SU-DHL-6 (cell line): ENCODE measurements at regions not wholly inside any gene's neighbourhood (a gene's known extent, or its start where the extent isn't known, plus 50 kb on each side); places are given as distances from the start of the nearest gene placed in this dataset.
"Not testable (repeated sequence)": the region's sequence is repeated elsewhere in the genome, so short reads cannot be mapped to it uniquely, and the experiment has no call there.

ENCODE experiments used
- H2AFZ ChIP-seq: fragments of 200-600 bp; sonication (generic); 2 replicates; pipeline ENCODE4 v1.6.1; 2014; ENCODE audit warnings: low read depth, mild to moderate bottlenecking, moderate library complexity, mixed read lengths, antibody characterized with exemption, low read length; ENCODE audit not compliant: severe bottlenecking
- H3F3A ChIP-seq: fragments of 200-600 bp; shearing (Covaris generic); 2 replicates; pipeline ENCODE4 v1.6.0; 2016; ENCODE audit warnings: antibody characterized with exemption, mild to moderate bottlenecking; ENCODE audit not compliant: insufficient read depth
- H3K27ac ChIP-seq: fragments of 200-600 bp; sonication (generic); 2 replicates; pipeline ENCODE4 v1.5.1; 2016; ENCODE audit warnings: low read depth, mild to moderate bottlenecking, low read length, moderate library complexity, mixed read lengths
- H3K27me3 ChIP-seq: fragments of 200-600 bp; sonication (generic), shearing (Covaris generic); 2 replicates; pipeline ENCODE4 v1.6.0; 2014; ENCODE audit warnings: mild to moderate bottlenecking, low read length
- H3K36me3 ChIP-seq: fragments of 200-600 bp; sonication (generic); 2 replicates; pipeline ENCODE4 v1.6.1; 2014; ENCODE audit warnings: mild to moderate bottlenecking, low read length, mixed read lengths
- H3K4me2 ChIP-seq: fragments of 300-600, 200-600 bp; shearing (Covaris generic), sonication (generic); 2 replicates; pipeline ENCODE4 v1.6.0; 2014; ENCODE audit warnings: low read length, low read depth, mild to moderate bottlenecking; ENCODE audit not compliant: poor library complexity, severe bottlenecking
- H3K4me3 ChIP-seq: fragments of 200-600 bp; sonication (generic); 2 replicates; pipeline ENCODE4 v1.5.1; 2014; ENCODE audit warnings: antibody characterized with exemption, low read length, mild to moderate bottlenecking, mixed read lengths; ENCODE audit not compliant: insufficient read depth, poor library complexity, severe bottlenecking
- H3K79me2 ChIP-seq: fragments of 200-600 bp; sonication (generic); 2 replicates; pipeline ENCODE4 v1.6.1; 2014; ENCODE audit warnings: mild to moderate bottlenecking, low read length, moderate library complexity; ENCODE audit not compliant: insufficient read depth
- H3K9ac ChIP-seq: fragments of 200-600 bp; sonication (generic); 2 replicates; pipeline ENCODE4 v1.7.0; 2014; ENCODE audit warnings: mild to moderate bottlenecking, low read length
- H3K9me2 ChIP-seq: fragments of 200-600 bp; sonication (generic); replicated peaks from 2 replicates; pipeline ENCODE4 v1.6.1; 2014; ENCODE audit warnings: low read length; ENCODE audit not compliant: insufficient read depth
- H3K9me3 ChIP-seq: fragments of 200-600 bp; sonication (generic); 2 replicates; pipeline ENCODE4 v1.6.1; 2014; ENCODE audit warnings: low read length, mixed read lengths; ENCODE audit not compliant: insufficient read depth
- H4K20me1 ChIP-seq: fragments of 200-600 bp; sonication (generic); 2 replicates; pipeline ENCODE4 v1.6.1; 2014; ENCODE audit warnings: low read depth, mild to moderate bottlenecking, antibody characterized with exemption, low read length, moderate library complexity, mixed read lengths
- CTCF ChIP-seq: fragments of 200-600 bp; sonication (generic); IDR thresholded peaks from one replicate; pipeline ENCODE4 v1.5.1; 2017; ENCODE audit warnings: antibody characterized with exemption, mild to moderate bottlenecking, low read length, moderate library complexity; ENCODE audit not compliant: insufficient read depth, poor library complexity, severe bottlenecking
- EZH2phosphoT487 ChIP-seq: fragments of 200-600 bp; sonication (generic), shearing (Covaris generic); conservative IDR thresholded peaks from 2 replicates; pipeline ENCODE4 v1.6.1; 2018; ENCODE audit warnings: mild to moderate bottlenecking, antibody characterized with exemption, low read length, moderate library complexity, mixed read lengths

DNA sequence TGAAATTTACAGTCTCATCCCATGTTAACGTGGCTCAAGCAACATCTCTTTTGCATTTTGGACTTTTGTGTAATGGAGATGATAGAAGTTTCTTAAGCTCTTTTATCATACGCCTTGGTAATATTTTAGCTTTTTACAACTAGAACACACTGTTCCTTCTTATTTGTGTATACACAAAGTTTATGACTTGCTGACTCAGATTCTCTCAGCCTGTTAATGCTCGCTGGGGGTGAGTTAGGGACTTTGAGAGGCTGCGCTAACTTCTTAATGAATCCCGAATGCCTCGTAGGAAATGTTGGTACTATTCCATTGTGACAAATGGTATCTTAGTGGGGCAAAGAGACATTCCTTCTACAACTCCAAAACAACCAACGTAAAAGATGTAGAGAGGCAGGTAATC lies 509.7 kb downstream of the DOK5 start:
- no peak overlapping the region for H3K4me3 ChIP-seq
- no peak overlapping the region for H3K27ac ChIP-seq
- no peaks in the 10 kb centered on the region for H4K20me1 ChIP-seq
- H3K4me2 ChIP-seq = no peak overlapping the region
- H3K9me3 ChIP-seq = no peaks in the 10 kb centered on the region
- H2AFZ ChIP-seq = no peak overlapping the region
- no peaks in the 10 kb centered on the region for H3K79me2 ChIP-seq
- no peaks in the 10 kb centered on the region for H3F3A ChIP-seq
- H3K27me3 ChIP-seq = no peaks in the 10 kb centered on the region
- H3K9me2 ChIP-seq = no peaks in the 10 kb centered on the region
- H3K36me3 ChIP-seq = no peaks in the 10 kb centered on the region
- no peak overlapping the region for H3K9ac ChIP-seq
- TF ChIP-seq EZH2phosphoT487 (no peak), CTCF (no peak)

GRCh38 chr20:54984104-54984448 lies 508.7 kb downstream of the DOK5 start:
- Histone ChIP-seq H3K9me2 (no peaks in the 10 kb centered on the region), H3K9ac (no peak overlapping the region), H3K9me3 (no peaks in the 10 kb centered on the region), H3K36me3 (no peaks in the 10 kb centered on the region), H2AFZ (no peak overlapping the region), H3K27ac (no peak overlapping the region), H3K27me3 (no peaks in the 10 kb centered on the region), H3K4me2 (no peak overlapping the region), H3K79me2 (no peaks in the 10 kb centered on the region), H3F3A (no peaks in the 10 kb centered on the region), H4K20me1 (no peaks in the 10 kb centered on the region), H3K4me3 (no peak overlapping the region)
- no peak for TF ChIP-seq EZH2phosphoT487
- no peak for TF ChIP-seq CTCF

GRCh38 chr20:54983394-54984103 lies 508.2 kb downstream of the DOK5 start:
- not testable (repeated sequence) for H2AFZ ChIP-seq, H3K4me3 ChIP-seq, H3K9me3 ChIP-seq, H3K79me2 ChIP-seq, H3K27me3 ChIP-seq, H3K27ac ChIP-seq, H3K9ac ChIP-seq, H3K4me2 ChIP-seq, H3F3A ChIP-seq, H3K36me3 ChIP-seq, H3K9me2 ChIP-seq, H4K20me1 ChIP-seq

GRCh38 chr20:54981175-54981574 lies 505.8 kb downstream of the DOK5 start:
- H3K4me3 ChIP-seq = no peak overlapping the region
- no peak overlapping the region for H3K4me2 ChIP-seq
- H3K36me3 ChIP-seq = no peaks in the 10 kb centered on the region
- H3K27me3 ChIP-seq = no peaks in the 10 kb centered on the region
- no peak overlapping the region for H3K27ac ChIP-seq
- no peaks in the 10 kb centered on the region for H3K9me2 ChIP-seq
- TF ChIP-seq EZH2phosphoT487 = no peak
- TF ChIP-seq CTCF = no peak
- no peaks in the 10 kb centered on the region for H4K20me1 ChIP-seq
- H3K79me2 ChIP-seq = no peaks in the 10 kb centered on the region
- H3F3A ChIP-seq = no peaks in the 10 kb centered on the region
- H3K9ac ChIP-seq = no peak overlapping the region
- H3K9me3 ChIP-seq = no peaks in the 10 kb centered on the region
- H2AFZ ChIP-seq = no peak overlapping the region
